B cell (primary cell): ENCODE measurements at regions not wholly inside any gene's neighbourhood (a gene's known extent, or its start where the extent isn't known, plus 50 kb on each side); places are given as distances from the start of the nearest gene placed in this dataset.

Experiments
- ATAC-seq: fragments of 200-7000 bp; cut with Tn5 transposase; one replicate; pipeline ENCODE4 v1.10.0; 2021; ENCODE audit warnings: low read depth, mild to moderate bottlenecking, moderate number of reproducible peaks, moderate library complexity
- CTCF ChIA-PET: fragments of 350-600 bp; sonication (Branson Sonifier 250); formaldehyde crosslinking; loops from one replicate; lab custom pipeline; 2021; ENCODE audit warnings: antibody characterized with exemption, inconsistent platforms; lab: Charles Lee
- POLR2A ChIA-PET: fragments of 350-600 bp; sonication (Branson Sonifier 250); formaldehyde crosslinking; loops from one replicate; lab custom pipeline; 2021; ENCODE audit warnings: antibody characterized with exemption; lab: Charles Lee
- DNase-seq: peaks from one replicate; pipeline ENCODE4 v3.0.0; 2013
- H2AFZ ChIP-seq: 2 replicates; pipeline ENCODE4 v1.6.1; 2012; ENCODE audit warnings: mild to moderate bottlenecking, low read depth, low read length; ENCODE audit not compliant: insufficient read depth, poor library complexity, severe bottlenecking
- H3K27ac ChIP-seq, 2 donors: 1 replicate in 1 of 2; 2 replicates in 1 of 2; pipeline ENCODE4 v1.5.1; 2012 to 2013; ENCODE audit warnings: low read length in 2 of 2, mild to moderate bottlenecking in 2 of 2, moderate library complexity in 1 of 2
- H3K27me3 ChIP-seq, 4 experiments: fragments of 200-600 bp in 1 of 4; sonication (generic) in 1 of 4; replicated peaks in 1 of 4; 1 replicate in 2 of 4; 2 replicates in 2 of 4; pipeline versions ENCODE4 v1.6.1 to v1.7.0; 2013 to 2016; ENCODE audit warnings: low read length in 3 of 4, mild to moderate bottlenecking in 2 of 4, mixed read lengths in 1 of 4, moderate library complexity in 1 of 4; ENCODE audit not compliant: insufficient read depth in 4 of 4, control insufficient read depth in 3 of 4; ENCODE audit errors: control extremely low read depth in 1 of 4
- H3K36me3 ChIP-seq, 2 experiments: replicated peaks in 1 of 2; 1 replicate in 1 of 2; 2 replicates in 1 of 2; pipeline versions ENCODE4 v1.6.1 to v1.7.1; 2013; ENCODE audit warnings: low read length in 1 of 2; ENCODE audit not compliant: insufficient read depth in 2 of 2, control insufficient read depth in 1 of 2; ENCODE audit errors: control extremely low read depth in 1 of 2, extremely low read depth in 1 of 2
- H3K4me1 ChIP-seq, 2 donors: fragments of 200-600 bp in 1 of 2; sonication (generic) in 1 of 2; 1 replicate in 1 of 2; 2 replicates in 1 of 2; pipeline versions ENCODE4 v1.5.1 to v1.6.1; 2013 to 2017; ENCODE audit warnings: low read length in 2 of 2; ENCODE audit not compliant: control insufficient read depth in 2 of 2, insufficient read depth in 2 of 2
- H3K4me2 ChIP-seq: replicated peaks from 2 replicates; pipeline ENCODE3; 2012; ENCODE audit warnings: mild to moderate bottlenecking, low read depth, low read length; ENCODE audit not compliant: poor library complexity, severe bottlenecking
- H3K4me3 ChIP-seq, 5 experiments: fragments of 200-600 bp in 1 of 5; sonication (generic) in 1 of 5; 1 replicate in 3 of 5; 2 replicates in 2 of 5; pipeline versions ENCODE4 v1.5.1 to v1.7.0; 2011 to 2016; ENCODE audit warnings: low read length in 4 of 5, mild to moderate bottlenecking in 4 of 5, low read depth in 2 of 5, control low read depth in 1 of 5, moderate library complexity in 1 of 5; ENCODE audit not compliant: insufficient read depth in 1 of 5; ENCODE audit errors: control extremely low read depth in 1 of 5, extremely low read depth in 1 of 5
- H3K79me2 ChIP-seq: fragments of 200-600 bp; sonication (generic); one replicate; pipeline ENCODE4 v1.6.0; 2016; ENCODE audit warnings: low read length; ENCODE audit not compliant: control insufficient read depth, insufficient read depth
- H3K9ac ChIP-seq: fragments of 200-600 bp; sonication (generic); 2 replicates; pipeline ENCODE4 v1.6.1; 2017; ENCODE audit warnings: mild to moderate bottlenecking, low read length, moderate library complexity
- H3K9me3 ChIP-seq, 3 donors: one replicate each; pipeline versions ENCODE4 v1.6.1 to v1.7.1; 2013; ENCODE audit warnings: low read length in 2 of 3; ENCODE audit not compliant: control insufficient read depth in 2 of 3, insufficient read depth in 1 of 3; ENCODE audit errors: control extremely low read depth in 1 of 3
- H4K20me1 ChIP-seq: 2 replicates; pipeline ENCODE4 v1.6.0; 2012; ENCODE audit warnings: mild to moderate bottlenecking, low read length; ENCODE audit not compliant: insufficient read depth, control insufficient read depth, poor library complexity, severe bottlenecking
- H3K27ac Mint-ChIP-seq: one replicate; pipeline ENCODE4 v1.8.0; 2021; ENCODE audit warnings: mixed read lengths
- H3K27me3 Mint-ChIP-seq: one replicate; pipeline ENCODE4 v1.8.0; 2021; ENCODE audit warnings: mixed read lengths
- H3K4me1 Mint-ChIP-seq: one replicate; pipeline ENCODE4 v1.8.0; 2021; ENCODE audit warnings: mixed read lengths
- H3K4me3 Mint-ChIP-seq: one replicate; pipeline ENCODE4 v1.8.0; 2021; ENCODE audit warnings: mixed read lengths
- H3K9me3 Mint-ChIP-seq: one replicate; pipeline ENCODE4 v1.8.0; 2022; ENCODE audit warnings: mixed read lengths; ENCODE audit not compliant: insufficient read depth
- EZH2 ChIP-seq: IDR thresholded peaks from 2 replicates; pipeline ENCODE4 v1.6.1; 2012; ENCODE audit warnings: borderline replicate concordance, low read depth, mild to moderate bottlenecking, moderate library complexity, low read length; ENCODE audit not compliant: insufficient read depth, poor library complexity, severe bottlenecking
- WGBS: methylation state at CpG from one replicate; pipeline ENCODE4 v1.1.5; 2013; ENCODE audit warnings: missing lambda C conversion rate; ENCODE audit not compliant: insufficient coverage; 5-methylcytosine and 5-hydroxymethylcytosine counted together
- intact Hi-C: fragments of 100-400 bp; cut with micrococcal nuclease; formaldehyde crosslinking; loops from one replicate; pipeline ENCODE4 v1.10.0; 2022
- TF ChIP-seq, protein P1 (sequence below): fragments of 200-600 bp; IDR thresholded peaks from one replicate; pipeline ENCODE4 v1.8.0; 2022; ENCODE audit warnings: antibody characterized with exemption, mild to moderate bottlenecking

- Histone ChIP-seq H3K4me2 (no peak overlapping the region), H2AFZ (no peak overlapping the region), H4K20me1 (no peaks in the 10 kb centered on the region), H3K79me2 (no peaks in the 10 kb centered on the region), H3K27me3 (no peaks in the 10 kb centered on the region), H3K36me3 (no peaks in the 10 kb centered on the region), H3K9ac (no peak overlapping the region), H3K4me3 (no peak overlapping the region), H3K4me1 (no peaks in the 10 kb centered on the region), H3K9me3 (no peaks in the 10 kb centered on the region), H3K27ac (no peak overlapping the region)
- H3K4me1 Mint-ChIP-seq: no peaks in the 10 kb centered on the region
- WGBS: no CpG with 5 or more reads among the region's 4 CpGs
- ChIA-PET POLR2A (no interaction called here), CTCF (no interaction called here)
- intact Hi-C loops: no loop called here
- TF ChIP-seq, protein P1, sequence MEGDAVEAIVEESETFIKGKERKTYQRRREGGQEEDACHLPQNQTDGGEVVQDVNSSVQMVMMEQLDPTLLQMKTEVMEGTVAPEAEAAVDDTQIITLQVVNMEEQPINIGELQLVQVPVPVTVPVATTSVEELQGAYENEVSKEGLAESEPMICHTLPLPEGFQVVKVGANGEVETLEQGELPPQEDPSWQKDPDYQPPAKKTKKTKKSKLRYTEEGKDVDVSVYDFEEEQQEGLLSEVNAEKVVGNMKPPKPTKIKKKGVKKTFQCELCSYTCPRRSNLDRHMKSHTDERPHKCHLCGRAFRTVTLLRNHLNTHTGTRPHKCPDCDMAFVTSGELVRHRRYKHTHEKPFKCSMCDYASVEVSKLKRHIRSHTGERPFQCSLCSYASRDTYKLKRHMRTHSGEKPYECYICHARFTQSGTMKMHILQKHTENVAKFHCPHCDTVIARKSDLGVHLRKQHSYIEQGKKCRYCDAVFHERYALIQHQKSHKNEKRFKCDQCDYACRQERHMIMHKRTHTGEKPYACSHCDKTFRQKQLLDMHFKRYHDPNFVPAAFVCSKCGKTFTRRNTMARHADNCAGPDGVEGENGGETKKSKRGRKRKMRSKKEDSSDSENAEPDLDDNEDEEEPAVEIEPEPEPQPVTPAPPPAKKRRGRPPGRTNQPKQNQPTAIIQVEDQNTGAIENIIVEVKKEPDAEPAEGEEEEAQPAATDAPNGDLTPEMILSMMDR: no peak
- TF ChIP-seq EZH2: no peak
- ATAC-seq: no peak
- no peak overlapping the region for H3K4me3 Mint-ChIP-seq
- H3K9me3 Mint-ChIP-seq: peaks cover 2% of the 10 kb centered on the region
- no peak overlapping the region for H3K27ac Mint-ChIP-seq
- no peaks in the 10 kb centered on the region for H3K27me3 Mint-ChIP-seq
- no peak for DNase-seq
These were observed 921.0 kb downstream of the GATA3 start for GRCh38 chr10:8975535-8975934.

DNA sequence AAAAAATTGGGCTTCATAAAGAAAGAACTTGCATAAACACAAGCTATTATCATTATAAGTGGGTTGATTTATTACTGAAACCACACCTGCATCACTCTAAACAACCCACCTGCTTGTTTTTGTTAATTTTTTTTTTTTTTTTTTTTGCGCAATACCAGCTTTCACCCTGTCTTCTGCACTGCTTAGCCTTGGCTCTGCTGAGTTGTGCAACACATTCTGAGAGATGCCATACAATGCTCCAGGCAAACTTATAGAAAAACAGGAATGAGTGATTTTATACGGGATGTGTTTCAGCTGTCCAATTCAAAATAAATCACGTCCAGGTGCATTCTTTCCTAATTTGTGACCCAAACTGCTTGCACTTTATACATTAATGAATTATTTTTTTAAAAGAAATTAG lies 923.6 kb downstream of the GATA3 start:
- no peak for ATAC-seq
- no peaks in the 10 kb centered on the region for H3K4me1 Mint-ChIP-seq
- no peak overlapping the region for H3K27ac ChIP-seq
- no peaks in the 10 kb centered on the region for H3K36me3 ChIP-seq
- DNase-seq: no peak
- TF ChIP-seq EZH2: no peak
- TF ChIP-seq, protein P1: no peak
- ChIA-PET POLR2A (no interaction called here), CTCF (no interaction called here)
- no CpG with 5 or more reads among the region's 3 CpGs for WGBS
- H3K79me2 ChIP-seq: no peaks in the 10 kb centered on the region
- no peaks in the 10 kb centered on the region for H3K27me3 ChIP-seq
- H4K20me1 ChIP-seq: no peaks in the 10 kb centered on the region
- H3K9me3 Mint-ChIP-seq: peaks cover 2% of the 10 kb centered on the region
- no peaks in the 10 kb centered on the region for H3K4me1 ChIP-seq
- no peak overlapping the region for H3K4me2 ChIP-seq
- H3K9ac ChIP-seq: no peak overlapping the region
- intact Hi-C loops: no loop called here
- no peak overlapping the region for H3K4me3 Mint-ChIP-seq
- no peak overlapping the region for H2AFZ ChIP-seq
- no peak overlapping the region for H3K4me3 ChIP-seq
- no peaks in the 10 kb centered on the region for H3K27me3 Mint-ChIP-seq
- H3K9me3 ChIP-seq: no peaks in the 10 kb centered on the region
- no peak overlapping the region for H3K27ac Mint-ChIP-seq
